GM23338 (cell line): ENCODE measurements at regions not wholly inside any gene's neighbourhood (a gene's known extent, or its start where the extent isn't known, plus 50 kb on each side); places are given as distances from the start of the nearest gene placed in this dataset.

Experiments used
- ATAC-seq: fragments of 200-7000 bp; cut with Tn5 transposase; 3 replicates; pipeline ENCODE4 v1.9.1; 2020
- DNase-seq: peaks from one replicate; pipeline ENCODE4 v3.0.0-alpha.2; 2015; ENCODE audit warnings: low spot score
- H2AFZ ChIP-seq: fragments of 200-600 bp; sonication (generic); 2 replicates; pipeline ENCODE4 v1.8.0; 2016; ENCODE audit warnings: antibody characterized with exemption, mild to moderate bottlenecking, moderate library complexity
- H3F3A ChIP-seq: fragments of 200-600 bp; sonication (generic); replicated peaks from 2 replicates; pipeline ENCODE4 v1.8.0; 2017; ENCODE audit warnings: antibody characterized with exemption, mixed run types, low read depth
- H3K27ac ChIP-seq: fragments of 200-600 bp; sonication (generic); 2 replicates; pipeline ENCODE4 v1.6.1; 2016; ENCODE audit warnings: low read depth
- H3K27me3 ChIP-seq: fragments of 200-600 bp; sonication (generic); 2 replicates; pipeline ENCODE4 v1.8.0; 2016; ENCODE audit warnings: mild to moderate bottlenecking, mixed run types, moderate library complexity; ENCODE audit not compliant: insufficient read depth
- H3K36me3 ChIP-seq: fragments of 200-600 bp; sonication (generic); 2 replicates; pipeline ENCODE4 v1.8.0; 2016; ENCODE audit warnings: mild to moderate bottlenecking; ENCODE audit not compliant: insufficient read depth
- H3K4me1 ChIP-seq: fragments of 200-600 bp; sonication (generic); 2 replicates; pipeline ENCODE4 v1.8.0; 2016; ENCODE audit warnings: mild to moderate bottlenecking, moderate library complexity; ENCODE audit not compliant: insufficient read depth
- H3K4me2 ChIP-seq: fragments of 200-600 bp; sonication (generic); 2 replicates; pipeline ENCODE4 v1.7.1; 2017; ENCODE audit warnings: mixed run types
- H3K4me3 ChIP-seq: fragments of 200-600 bp; sonication (generic); 2 replicates; pipeline ENCODE4 v1.6.1; 2016; ENCODE audit warnings: mixed run types
- H3K79me2 ChIP-seq: fragments of 200-600 bp; sonication (generic); replicated peaks from 2 replicates; pipeline ENCODE4 v1.8.0; 2017; ENCODE audit warnings: mild to moderate bottlenecking; ENCODE audit not compliant: insufficient read depth
- H3K9me2 ChIP-seq: fragments of 200-600 bp; sonication (generic); 2 replicates; pipeline ENCODE4 v1.8.0; 2017; ENCODE audit not compliant: insufficient read depth
- H4K20me1 ChIP-seq: fragments of 200-600 bp; sonication (generic); replicated peaks from 2 replicates; pipeline ENCODE4 v1.8.0; 2017; ENCODE audit warnings: mild to moderate bottlenecking; ENCODE audit not compliant: insufficient read depth
- H3K27ac Mint-ChIP-seq: 2 replicates; pipeline ENCODE4 v1.8.0; 2020; ENCODE audit warnings: inconsistent platforms, mild to moderate bottlenecking, moderate library complexity, mixed read lengths
- H3K27me3 Mint-ChIP-seq: 3 replicates; pipeline ENCODE4 v1.8.0; 2022; ENCODE audit warnings: low read depth, mild to moderate bottlenecking, moderate library complexity, mixed read lengths, inconsistent platforms; ENCODE audit not compliant: insufficient read depth, poor library complexity
- H3K36me3 Mint-ChIP-seq: 3 replicates; pipeline ENCODE4 v1.8.0; 2021; ENCODE audit warnings: low read depth, mild to moderate bottlenecking, inconsistent platforms, moderate library complexity, mixed read lengths
- H3K4me1 Mint-ChIP-seq: 3 replicates; pipeline ENCODE4 v1.8.0; 2020; ENCODE audit warnings: mild to moderate bottlenecking, inconsistent platforms, mixed read lengths
- H3K4me3 Mint-ChIP-seq: 3 replicates; pipeline ENCODE4 v1.8.0; 2021; ENCODE audit warnings: moderate library complexity, mild to moderate bottlenecking, inconsistent platforms, mixed read lengths
- H3K9me3 Mint-ChIP-seq: 3 replicates; pipeline ENCODE4 v1.8.0; 2020; ENCODE audit warnings: moderate library complexity, mild to moderate bottlenecking, inconsistent platforms, mixed read lengths
- CREB1 ChIP-seq: fragments of 250-450 bp; sonication (Bioruptor Pico); IDR thresholded peaks from 2 replicates; pipeline ENCODE4 v1.5.0; 2020; ENCODE audit warnings: low read depth, mild to moderate bottlenecking, moderate library complexity
- ETS1 ChIP-seq: IDR thresholded peaks from 2 replicates; pipeline ENCODE4 v1.6.1; 2016; ENCODE audit warnings: antibody characterized with exemption
- EZH2 ChIP-seq: fragments of 200-600 bp; sonication (generic); IDR thresholded peaks from one replicate; pipeline ENCODE4 v1.8.0; 2017; ENCODE audit warnings: antibody characterized with exemption, mild to moderate bottlenecking, low read depth; ENCODE audit not compliant: unreplicated experiment
- EZH2phosphoT487 ChIP-seq: fragments of 200-600 bp; sonication (generic); IDR thresholded peaks from one replicate; pipeline ENCODE4 v1.8.1; 2018; ENCODE audit warnings: antibody characterized with exemption; ENCODE audit not compliant: unreplicated experiment
- NANOG ChIP-seq: IDR thresholded peaks from 2 replicates; pipeline ENCODE4 v1.6.1; 2016; ENCODE audit warnings: antibody characterized with exemption, borderline replicate concordance
- POLR2AphosphoS5 ChIP-seq: IDR thresholded peaks from 2 replicates; pipeline ENCODE4 v1.6.1; 2016; ENCODE audit warnings: antibody characterized with exemption, low read depth
- ZNF114 ChIP-seq: fragments of 250-450 bp; sonication (Bioruptor Pico); IDR thresholded peaks from 2 replicates; pipeline ENCODE4 v1.5.0; 2020; ENCODE audit warnings: mild to moderate bottlenecking, moderate library complexity
- ZNF331 ChIP-seq: fragments of 250-450 bp; sonication (Bioruptor Pico); IDR thresholded peaks from 2 replicates; pipeline ENCODE4 v1.5.0; 2020; ENCODE audit warnings: low read depth, mild to moderate bottlenecking, moderate library complexity
- TF ChIP-seq, protein P1 (sequence below): IDR thresholded peaks from one replicate; pipeline ENCODE4 v1.6.1; 2018; ENCODE audit warnings: antibody characterized with exemption; ENCODE audit not compliant: unreplicated experiment
- TF ChIP-seq, protein P2 (sequence below), 2 experiments: fragments of 200-600 bp in 1 of 2; sonication (generic) in 1 of 2; conservative IDR thresholded peaks; 2 replicates each; pipeline versions ENCODE4 v1.5.1 to v1.6.1; 2016 to 2017; ENCODE audit warnings: antibody characterized with exemption in 2 of 2, low read depth in 2 of 2, mild to moderate bottlenecking in 2 of 2, moderate library complexity in 1 of 2

DNA sequence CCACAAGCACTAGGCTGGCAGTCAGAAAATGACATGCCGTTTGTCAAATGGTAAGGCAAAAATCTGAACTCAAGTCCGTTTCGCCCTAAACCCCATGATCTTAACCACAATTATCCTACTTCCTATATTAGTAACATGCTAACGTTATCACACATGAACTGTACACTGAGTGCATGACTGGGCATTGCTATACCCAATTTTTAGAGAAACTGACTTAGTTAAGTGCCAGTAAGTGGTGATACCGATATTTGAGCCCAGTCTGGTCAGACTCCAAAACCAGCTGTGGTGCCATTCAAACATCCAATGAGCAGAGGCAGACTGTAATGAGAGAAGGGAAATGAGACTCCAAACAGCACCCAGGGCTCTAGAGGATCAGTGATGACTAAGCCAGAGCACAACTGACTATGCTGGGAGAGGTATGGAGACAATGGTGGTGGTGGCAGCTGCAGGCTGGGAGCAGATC lies 311.7 kb upstream of the PKDCC start:
- Histone ChIP-seq H3K9me2 (peaks cover 6% of the 10 kb centered on the region; the same call in 1 of the 2 replicates), H3K36me3 (0 out of 2 replicates have a peak, but pooled peaks cover 6% of the 10 kb centered on the region), H3F3A (no peaks in the 10 kb centered on the region), H3K27me3 (no peaks in the 10 kb centered on the region), H4K20me1 (no peaks in the 10 kb centered on the region), H3K4me1 (peaks cover 8% of the 10 kb centered on the region; the same call in 1 of the 2 replicates), H3K27ac (no peak overlapping the region), H3K4me2 (no peak overlapping the region), H3K79me2 (no peaks in the 10 kb centered on the region), H3K4me3 (no peak overlapping the region), H2AFZ (peak overlapping the region; percentile 91; the same call in 1 of the 2 replicates)
- Mint-ChIP-seq H3K4me3 (no peak overlapping the region), H3K27ac (peak overlapping the region; percentile 53; the same call in 1 of the 2 replicates), H3K36me3 (peaks cover 5% of the 10 kb centered on the region; the same call in 2 of the 3 replicates), H3K27me3 (peaks cover 2% of the 10 kb centered on the region), H3K4me1 (peaks cover 17% of the 10 kb centered on the region), H3K9me3 (peaks cover 8% of the 10 kb centered on the region; the same call in 2 of the 3 replicates)
- ATAC-seq (no peak), DNase-seq (no peak)
- TF ChIP-seq CREB1 (no peak), EZH2phosphoT487 (no peak), NANOG (no peak), ETS1 (no peak), ZNF331 (CRISPR knock-in tag) (no peak), POLR2AphosphoS5 (no peak)
- TF ChIP-seq, protein P1, sequence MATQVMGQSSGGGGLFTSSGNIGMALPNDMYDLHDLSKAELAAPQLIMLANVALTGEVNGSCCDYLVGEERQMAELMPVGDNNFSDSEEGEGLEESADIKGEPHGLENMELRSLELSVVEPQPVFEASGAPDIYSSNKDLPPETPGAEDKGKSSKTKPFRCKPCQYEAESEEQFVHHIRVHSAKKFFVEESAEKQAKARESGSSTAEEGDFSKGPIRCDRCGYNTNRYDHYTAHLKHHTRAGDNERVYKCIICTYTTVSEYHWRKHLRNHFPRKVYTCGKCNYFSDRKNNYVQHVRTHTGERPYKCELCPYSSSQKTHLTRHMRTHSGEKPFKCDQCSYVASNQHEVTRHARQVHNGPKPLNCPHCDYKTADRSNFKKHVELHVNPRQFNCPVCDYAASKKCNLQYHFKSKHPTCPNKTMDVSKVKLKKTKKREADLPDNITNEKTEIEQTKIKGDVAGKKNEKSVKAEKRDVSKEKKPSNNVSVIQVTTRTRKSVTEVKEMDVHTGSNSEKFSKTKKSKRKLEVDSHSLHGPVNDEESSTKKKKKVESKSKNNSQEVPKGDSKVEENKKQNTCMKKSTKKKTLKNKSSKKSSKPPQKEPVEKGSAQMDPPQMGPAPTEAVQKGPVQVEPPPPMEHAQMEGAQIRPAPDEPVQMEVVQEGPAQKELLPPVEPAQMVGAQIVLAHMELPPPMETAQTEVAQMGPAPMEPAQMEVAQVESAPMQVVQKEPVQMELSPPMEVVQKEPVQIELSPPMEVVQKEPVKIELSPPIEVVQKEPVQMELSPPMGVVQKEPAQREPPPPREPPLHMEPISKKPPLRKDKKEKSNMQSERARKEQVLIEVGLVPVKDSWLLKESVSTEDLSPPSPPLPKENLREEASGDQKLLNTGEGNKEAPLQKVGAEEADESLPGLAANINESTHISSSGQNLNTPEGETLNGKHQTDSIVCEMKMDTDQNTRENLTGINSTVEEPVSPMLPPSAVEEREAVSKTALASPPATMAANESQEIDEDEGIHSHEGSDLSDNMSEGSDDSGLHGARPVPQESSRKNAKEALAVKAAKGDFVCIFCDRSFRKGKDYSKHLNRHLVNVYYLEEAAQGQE, result no peak
- TF ChIP-seq, protein P2, sequence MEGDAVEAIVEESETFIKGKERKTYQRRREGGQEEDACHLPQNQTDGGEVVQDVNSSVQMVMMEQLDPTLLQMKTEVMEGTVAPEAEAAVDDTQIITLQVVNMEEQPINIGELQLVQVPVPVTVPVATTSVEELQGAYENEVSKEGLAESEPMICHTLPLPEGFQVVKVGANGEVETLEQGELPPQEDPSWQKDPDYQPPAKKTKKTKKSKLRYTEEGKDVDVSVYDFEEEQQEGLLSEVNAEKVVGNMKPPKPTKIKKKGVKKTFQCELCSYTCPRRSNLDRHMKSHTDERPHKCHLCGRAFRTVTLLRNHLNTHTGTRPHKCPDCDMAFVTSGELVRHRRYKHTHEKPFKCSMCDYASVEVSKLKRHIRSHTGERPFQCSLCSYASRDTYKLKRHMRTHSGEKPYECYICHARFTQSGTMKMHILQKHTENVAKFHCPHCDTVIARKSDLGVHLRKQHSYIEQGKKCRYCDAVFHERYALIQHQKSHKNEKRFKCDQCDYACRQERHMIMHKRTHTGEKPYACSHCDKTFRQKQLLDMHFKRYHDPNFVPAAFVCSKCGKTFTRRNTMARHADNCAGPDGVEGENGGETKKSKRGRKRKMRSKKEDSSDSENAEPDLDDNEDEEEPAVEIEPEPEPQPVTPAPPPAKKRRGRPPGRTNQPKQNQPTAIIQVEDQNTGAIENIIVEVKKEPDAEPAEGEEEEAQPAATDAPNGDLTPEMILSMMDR (conservative IDR thresholded peaks at IDR 0.05; ENCODE audit: low read depth in 2 of 2), result no peak

DNA sequence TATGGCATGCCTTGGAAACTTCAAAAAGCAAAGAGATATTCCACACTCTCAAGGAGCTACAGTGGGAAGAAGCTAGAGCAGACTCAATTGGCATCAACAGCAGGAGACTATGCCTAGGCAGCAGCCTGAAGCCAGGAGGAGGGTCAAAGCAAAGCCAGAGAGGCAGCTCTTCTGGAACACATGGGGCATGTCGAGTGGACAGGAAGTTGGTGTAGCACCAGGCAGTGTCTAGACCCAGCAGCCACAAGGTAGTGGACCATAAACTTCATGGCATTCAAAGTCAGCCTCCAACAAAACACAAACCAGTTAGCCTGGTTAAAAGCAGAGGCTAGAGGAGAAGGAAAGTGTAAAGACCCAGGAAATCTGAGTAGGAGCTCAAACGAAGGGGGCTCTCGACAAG lies 311.2 kb upstream of the PKDCC start:
- no peak overlapping the region for H3K27ac ChIP-seq
- no peaks in the 10 kb centered on the region for H3K27me3 ChIP-seq
- H3F3A ChIP-seq, result no peaks in the 10 kb centered on the region
- H3K36me3 ChIP-seq, result 0 out of 2 replicates have a peak, but pooled peaks cover 6% of the 10 kb centered on the region
- peaks cover 17% of the 10 kb centered on the region for H3K4me1 Mint-ChIP-seq
- no peak overlapping the region for H3K4me3 ChIP-seq
- DNase-seq, result no peak
- H3K36me3 Mint-ChIP-seq, result peaks cover 5% of the 10 kb centered on the region; the same call in 2 of the 3 replicates
- peaks cover 6% of the 10 kb centered on the region; the same call in 1 of the 2 replicates for H3K9me2 ChIP-seq
- peaks cover 8% of the 10 kb centered on the region; the same call in 2 of the 3 replicates for H3K9me3 Mint-ChIP-seq
- no peaks in the 10 kb centered on the region for H4K20me1 ChIP-seq
- no peak overlapping the region for H2AFZ ChIP-seq
- no peak for ATAC-seq
- no peak overlapping the region for H3K4me3 Mint-ChIP-seq
- peaks cover 8% of the 10 kb centered on the region; the same call in 1 of the 2 replicates for H3K4me1 ChIP-seq
- H3K27ac Mint-ChIP-seq, result no peak overlapping the region; the same call in 1 of the 2 replicates
- H3K79me2 ChIP-seq, result no peaks in the 10 kb centered on the region
- H3K4me2 ChIP-seq, result no peak overlapping the region
- peaks cover 2% of the 10 kb centered on the region for H3K27me3 Mint-ChIP-seq
- TF ChIP-seq ZNF114 (CRISPR knock-in tag) (no peak), EZH2phosphoT487 (no peak), EZH2 (no peak)
